GM18907 (cell line): ENCODE measurements at regions not wholly inside any gene's neighbourhood (a gene's known extent, or its start where the extent isn't known, plus 50 kb on each side); places are given as distances from the start of the nearest gene placed in this dataset.

Experiments used
- ATAC-seq: cut with Tn5 transposase; IDR thresholded peaks from one replicate; pipeline ENCODE4 v1.9.1; 2021; ENCODE audit warnings: mild to moderate bottlenecking, moderate library complexity; ENCODE audit not compliant: unreplicated experiment

GRCh38 chr12:131606218-131606901 lies 104.5 kb upstream of the SFSWAP start:
- ATAC-seq: no peak

GRCh38 chr12:131607658-131608447 lies 103.0 kb upstream of the SFSWAP start:
- ATAC-seq: peak; percentile 76

- no peak for ATAC-seq
Observed at GRCh38 chr12:131608740-131609690, 101.9 kb upstream of the SFSWAP start.

- no peak for ATAC-seq
Observed at GRCh38 chr12:131609762-131610161, 101.1 kb upstream of the SFSWAP start.

- no peak for ATAC-seq
Observed at GRCh38 chr12:131610181-131610580, 100.7 kb upstream of the SFSWAP start.

GRCh38 chr12:131610891-131611290 lies 100.0 kb upstream of the SFSWAP start:
- ATAC-seq: no peak

GRCh38 chr12:131611416-131612091 lies 99.3 kb upstream of the SFSWAP start:
- no peak for ATAC-seq

GRCh38 chr12:131612092-131612755 lies 98.7 kb upstream of the SFSWAP start:
- no peak for ATAC-seq

- no peak for ATAC-seq
Observed at GRCh38 chr12:131613186-131613585, 97.7 kb upstream of the SFSWAP start.

- no peak for ATAC-seq
Observed at GRCh38 chr12:131613678-131614077, 97.2 kb upstream of the SFSWAP start.

- ATAC-seq: no peak
Observed at GRCh38 chr12:131615326-131616042, 95.4 kb upstream of the SFSWAP start.

- ATAC-seq: no peak
Observed at GRCh38 chr12:131616043-131616700, 94.7 kb upstream of the SFSWAP start.

- no peak for ATAC-seq
Observed at GRCh38 chr12:131616738-131617137, 94.2 kb upstream of the SFSWAP start.

- ATAC-seq: no peak
Observed at GRCh38 chr12:131617179-131617578, 93.7 kb upstream of the SFSWAP start.

GRCh38 chr12:131617596-131618302 lies 93.1 kb upstream of the SFSWAP start:
- no peak for ATAC-seq

GRCh38 chr12:131618303-131618658 lies 92.6 kb upstream of the SFSWAP start:
- ATAC-seq: no peak

- no peak for ATAC-seq
Observed at GRCh38 chr12:131618701-131619100, 92.2 kb upstream of the SFSWAP start.

GRCh38 chr12:131619106-131619642 lies 91.7 kb upstream of the SFSWAP start:
- no peak for ATAC-seq
